ENCODE measurements at regions not wholly inside any gene's neighbourhood (a gene's known extent, or its start where the extent isn't known, plus 50 kb on each side); places are given as distances from the start of the nearest gene placed in this dataset.
A peak's percentile ranks its signal among the peaks of the same experiment; 100 is the strongest.
"Not testable (repeated sequence)": the region's sequence is repeated elsewhere in the genome, so short reads cannot be mapped to it uniquely, and the experiment has no call there.

DNA sequence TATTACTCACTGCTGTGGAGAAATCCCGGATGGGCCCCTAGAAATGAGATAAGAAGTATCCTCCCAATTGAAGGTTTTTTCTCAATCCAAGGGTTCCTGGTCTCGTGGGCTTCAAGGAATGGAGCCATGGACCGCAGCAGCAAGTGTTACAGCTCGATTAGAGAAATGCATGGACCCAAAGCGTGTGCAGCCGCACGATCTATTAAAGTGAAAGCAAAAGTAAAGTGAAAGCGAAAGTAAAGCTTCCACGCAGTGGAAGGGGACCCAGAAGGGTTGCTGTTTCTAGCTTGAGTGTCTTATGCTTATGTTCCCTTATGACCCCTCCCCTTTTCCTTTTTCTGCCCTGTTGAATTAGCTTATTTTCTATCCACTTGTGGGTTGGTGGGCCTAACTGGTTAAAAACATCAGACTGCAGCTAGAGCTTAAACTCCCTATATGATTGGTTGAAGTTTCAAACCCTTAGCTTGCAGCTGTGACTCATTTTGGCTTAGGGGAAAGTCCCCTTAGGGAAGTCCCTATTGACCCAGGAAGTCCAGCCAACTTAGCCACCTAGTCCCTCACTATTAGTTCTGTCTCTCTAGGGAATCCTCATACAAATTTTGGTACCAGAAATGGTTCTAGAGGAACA, 1111.8 kb downstream of the TAF11L14 start:
- DNase-seq = peak; percentile 35

DNA sequence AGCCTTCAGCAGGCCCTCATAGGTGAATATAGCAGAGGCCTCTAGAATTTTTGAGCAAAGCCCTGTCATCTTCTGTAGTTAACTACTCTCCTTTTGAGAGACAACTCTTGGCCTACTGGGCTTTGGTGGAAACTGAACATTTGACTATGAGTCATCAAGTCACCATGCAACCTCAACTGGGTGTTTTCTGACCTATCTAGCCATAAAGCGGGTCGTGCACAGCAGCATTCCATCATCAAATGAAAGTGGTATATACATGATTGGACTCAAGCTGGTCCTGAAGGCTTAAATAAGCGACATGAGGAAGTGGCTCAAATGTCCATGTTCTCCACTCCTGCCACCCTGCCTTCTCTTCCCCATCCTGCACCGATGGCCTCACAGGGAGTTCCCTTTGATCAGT, 1115.5 kb downstream of the TAF11L14 start:
- DNase-seq = no peak

DNA sequence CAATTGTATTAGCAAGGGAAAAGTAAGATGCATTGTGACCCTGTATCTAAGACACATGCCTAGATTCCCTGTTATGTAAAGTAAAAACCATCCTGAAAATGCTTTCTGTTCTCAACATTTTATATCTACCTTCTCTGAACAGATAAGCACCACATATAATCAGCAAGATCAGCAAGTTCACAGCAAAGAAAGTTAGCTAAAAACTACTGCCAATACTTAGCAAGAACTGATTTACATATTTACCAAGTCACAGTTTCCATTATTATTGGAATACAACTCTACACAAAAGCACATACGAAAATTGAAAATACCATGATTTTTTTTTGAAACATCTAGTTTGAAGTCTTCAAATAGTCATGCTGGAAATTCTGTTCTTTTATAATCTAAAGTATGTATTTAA, 1118.1 kb downstream of the TAF11L14 start:
- no peak for DNase-seq

DNA sequence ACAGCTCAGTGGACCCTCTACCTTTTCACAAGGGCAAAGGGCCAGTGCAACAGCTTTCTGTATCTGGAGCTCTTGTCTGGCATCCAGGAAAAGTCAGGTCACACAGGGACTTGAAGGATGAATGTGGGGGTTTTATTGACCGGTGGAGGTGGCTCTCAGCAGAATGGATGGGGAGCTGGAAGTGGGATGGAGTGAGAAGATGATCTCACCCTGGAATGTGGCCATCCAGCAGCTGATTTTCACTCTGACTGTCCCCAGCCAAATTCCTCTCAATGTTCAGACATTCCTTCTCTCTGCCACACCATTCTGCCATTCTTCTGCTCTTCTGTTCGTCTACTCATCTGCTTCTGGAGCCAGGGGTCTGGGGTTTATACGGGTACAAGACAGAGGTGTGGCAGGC, 1119.9 kb downstream of the TAF11L14 start:
- no peak for DNase-seq

DNA sequence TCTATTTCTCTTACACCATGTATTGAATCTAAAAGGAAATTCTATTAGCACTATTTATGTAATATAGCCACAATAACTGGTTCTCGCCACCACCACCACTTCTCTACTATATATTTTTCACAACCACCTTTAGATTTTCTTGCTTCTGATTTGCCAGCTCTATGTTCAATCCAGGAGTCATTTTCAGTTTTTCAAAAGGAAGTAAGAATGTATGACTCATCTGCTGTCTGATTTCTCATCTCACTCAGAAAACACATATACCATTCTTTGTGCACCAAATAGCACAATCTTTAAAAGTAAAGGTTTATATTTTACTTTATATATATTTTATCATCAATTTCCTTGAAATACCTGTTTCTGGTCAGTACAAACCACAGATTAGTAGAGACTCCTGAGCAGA, 1127.5 kb downstream of the TAF11L14 start:
- DNase-seq = no peak

DNA sequence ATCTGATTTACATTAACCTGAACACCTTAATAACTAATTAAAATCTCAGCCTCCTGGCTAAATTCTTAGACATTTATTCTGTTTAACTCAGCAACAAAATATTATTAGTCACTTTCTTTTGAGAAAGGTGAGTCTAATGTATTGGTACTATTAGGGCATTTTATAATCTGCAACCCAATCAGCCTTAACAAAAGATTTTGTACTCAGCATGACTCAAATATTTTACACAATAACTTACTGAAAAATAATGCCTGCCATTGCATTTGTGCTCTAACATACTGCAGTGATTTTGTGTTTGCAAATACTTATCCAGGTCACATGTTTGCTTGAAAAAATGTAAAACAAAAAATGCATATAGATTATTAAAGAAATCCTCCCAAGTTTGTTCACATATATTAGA, 1129.9 kb downstream of the TAF11L14 start:
- no peak for DNase-seq

DNA sequence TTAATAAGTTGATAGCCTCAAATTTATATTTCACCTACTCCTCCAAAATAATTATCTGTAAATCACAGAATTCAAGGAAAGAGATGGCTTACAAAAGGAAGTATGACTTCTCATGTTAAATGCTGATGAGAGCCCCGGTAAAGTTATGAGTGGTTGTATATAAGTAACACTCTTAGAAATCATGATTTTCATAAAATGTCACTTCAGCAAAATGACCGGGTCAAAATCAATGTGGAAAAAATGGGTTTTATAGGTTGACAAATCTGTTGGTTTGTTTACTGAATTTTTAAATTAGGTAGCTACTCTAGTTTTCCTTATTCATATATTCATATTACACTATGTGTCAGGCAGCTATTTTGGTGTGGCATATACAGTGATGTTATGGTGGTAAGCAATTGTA, 1131.0 kb downstream of the TAF11L14 start:
- no peak for DNase-seq

DNA sequence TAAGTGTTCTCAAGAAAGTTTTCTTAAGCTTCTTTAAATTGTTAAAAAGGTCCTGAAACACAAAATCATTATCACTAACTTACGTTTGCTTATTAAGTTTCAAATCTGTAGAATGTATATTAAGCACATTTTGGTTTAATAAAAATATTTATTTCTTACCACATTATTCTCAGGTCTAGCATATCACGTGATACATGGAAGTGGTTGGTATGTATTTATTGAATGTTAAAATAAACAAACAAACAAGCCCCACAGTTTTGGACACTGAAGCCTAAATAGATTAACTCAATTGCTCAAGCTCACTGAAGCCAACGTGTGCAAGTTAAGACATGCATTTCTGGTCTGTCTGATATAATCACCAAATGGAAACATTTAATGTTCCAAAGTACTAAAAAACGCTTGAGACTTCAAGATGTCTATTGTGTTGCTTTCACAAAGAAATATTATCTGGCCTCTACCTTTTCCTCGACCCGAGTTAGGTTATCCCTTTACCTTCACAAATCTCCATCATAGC, 1136.9 kb downstream of the TAF11L14 start:
- no peak for DNase-seq

DNA sequence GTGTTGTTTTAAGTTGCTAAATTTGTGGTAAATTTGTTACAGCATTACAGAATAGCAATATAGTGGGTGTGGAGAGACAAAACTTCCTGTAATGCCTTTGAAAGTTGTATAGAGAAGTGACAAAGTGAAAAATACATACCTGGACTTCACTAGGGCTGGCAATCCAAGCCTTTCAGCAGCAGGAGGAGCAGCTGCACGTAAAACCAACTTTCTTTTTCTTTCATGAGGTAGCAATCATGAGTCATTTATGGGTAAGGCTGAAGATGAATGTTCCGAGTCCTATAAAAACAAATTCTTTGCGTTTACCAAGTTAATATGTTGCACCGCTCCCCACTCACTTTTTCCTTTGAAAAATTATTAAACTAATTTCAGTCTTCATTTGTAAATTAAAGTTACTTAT, 1138.2 kb downstream of the TAF11L14 start:
- DNase-seq = no peak

DNA sequence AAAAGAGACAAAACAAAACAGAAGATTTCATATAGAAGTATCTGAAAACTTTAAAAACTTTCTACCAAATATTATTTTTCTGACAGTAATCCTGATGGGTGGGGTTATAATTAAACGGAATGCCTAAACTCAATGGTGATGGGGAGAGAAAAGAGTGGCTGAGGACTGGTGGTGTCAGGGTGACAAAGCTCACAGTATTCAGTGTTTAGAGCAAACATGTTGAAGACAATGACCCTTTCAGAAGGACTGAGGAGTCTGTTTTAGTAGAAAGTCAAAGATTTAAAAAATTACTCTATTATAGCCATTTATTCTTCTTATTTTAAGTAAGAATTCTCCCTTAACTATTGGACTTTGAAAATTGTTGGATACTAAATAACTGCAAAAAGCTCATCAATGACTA, 1144.0 kb downstream of the TAF11L14 start:
- no peak for DNase-seq

DNA sequence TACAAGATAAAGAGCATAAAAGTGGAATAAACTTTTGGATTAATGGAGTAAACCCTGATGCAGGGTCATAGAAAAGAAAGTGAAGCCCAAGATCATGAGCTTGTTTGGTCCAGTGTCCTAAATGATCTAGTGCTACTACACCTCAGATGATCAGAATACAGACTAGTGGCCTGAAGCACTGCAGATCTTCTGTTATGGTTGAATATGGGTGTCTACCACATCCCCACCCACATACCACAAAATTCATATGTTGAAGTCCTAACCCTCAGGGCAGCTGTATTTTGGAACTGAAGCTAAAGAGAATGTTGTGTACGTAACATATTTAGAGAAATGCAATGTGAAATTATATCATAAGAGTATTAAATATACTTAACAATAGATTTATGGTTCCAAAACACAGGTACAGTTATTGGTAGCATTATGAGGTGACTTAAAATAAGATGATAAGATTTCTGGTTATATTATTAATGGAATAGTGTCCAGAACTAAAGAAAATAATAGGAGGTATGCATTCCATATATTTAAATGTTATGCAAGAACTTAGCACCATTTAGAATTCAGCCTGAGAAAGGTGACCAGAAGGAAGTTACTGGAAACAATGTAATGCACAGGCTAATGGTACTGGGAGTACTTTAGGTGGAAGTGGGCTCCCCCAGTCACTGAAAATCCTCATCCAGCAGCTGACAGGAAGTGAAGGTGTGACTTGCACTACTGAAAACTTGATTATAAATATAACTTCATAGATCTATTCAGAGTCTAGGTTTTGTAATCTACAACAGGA, 1155.1 kb downstream of the TAF11L14 start:
- no peak for DNase-seq

DNA sequence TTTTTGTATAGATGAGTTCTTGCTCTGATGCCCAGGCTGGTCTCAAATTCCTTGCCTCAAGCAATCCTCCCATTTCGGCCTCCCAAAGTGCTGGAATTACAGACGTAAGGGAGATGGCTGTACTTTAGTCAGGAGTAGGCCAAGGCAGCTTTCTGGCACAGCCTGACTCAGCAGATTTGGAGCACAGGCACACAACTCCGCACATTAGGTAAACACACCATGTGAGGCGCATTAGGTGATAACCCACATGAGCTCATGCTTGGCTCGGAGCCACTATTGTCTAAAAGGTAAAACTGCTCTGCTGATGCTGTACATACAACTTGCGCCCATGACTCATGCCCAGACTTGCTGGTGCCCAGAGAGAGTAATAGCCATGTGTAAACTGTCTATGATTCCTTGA, 1157.9 kb downstream of the TAF11L14 start:
- DNase-seq = no peak

DNA sequence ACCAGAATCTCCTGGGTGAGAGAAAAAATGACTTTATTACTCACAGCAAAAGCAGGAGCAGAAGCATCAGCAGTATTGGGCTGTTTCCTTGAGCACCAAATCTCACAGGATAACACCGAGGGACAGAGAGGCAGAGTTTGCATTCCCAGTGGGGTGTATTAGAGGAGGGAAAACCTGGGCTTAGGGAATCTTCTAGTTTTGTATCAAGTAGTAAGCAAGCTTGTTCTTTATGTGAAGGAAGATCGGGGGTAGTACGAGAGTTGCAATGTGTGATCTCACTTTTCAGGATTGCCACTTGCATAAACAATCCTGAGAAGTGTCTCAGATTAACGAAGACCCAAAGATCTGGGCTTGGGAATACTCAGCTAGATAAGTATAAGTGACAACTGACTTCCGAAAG, 1163.0 kb downstream of the TAF11L14 start:
- DNase-seq = no peak

DNA sequence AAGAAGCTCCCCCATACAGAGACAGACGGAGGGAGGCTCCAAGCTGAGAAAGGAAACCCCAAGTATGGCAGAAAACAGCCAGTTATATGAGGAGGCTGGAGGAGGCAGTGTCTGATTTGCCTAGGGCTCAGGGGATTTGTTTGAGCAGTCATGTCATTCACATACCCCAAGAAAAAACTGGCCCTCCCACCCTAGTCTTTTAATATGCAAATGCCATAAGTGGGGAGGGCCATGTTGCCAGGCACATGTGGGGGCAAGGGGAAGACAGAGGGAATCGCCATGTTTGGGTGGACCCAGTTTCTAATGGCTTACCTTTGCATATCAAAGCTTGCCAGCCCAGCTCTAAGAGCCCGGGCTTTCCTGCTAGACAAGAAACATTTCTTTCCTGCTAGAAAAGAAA, 1163.8 kb downstream of the TAF11L14 start:
- no peak for DNase-seq

DNA sequence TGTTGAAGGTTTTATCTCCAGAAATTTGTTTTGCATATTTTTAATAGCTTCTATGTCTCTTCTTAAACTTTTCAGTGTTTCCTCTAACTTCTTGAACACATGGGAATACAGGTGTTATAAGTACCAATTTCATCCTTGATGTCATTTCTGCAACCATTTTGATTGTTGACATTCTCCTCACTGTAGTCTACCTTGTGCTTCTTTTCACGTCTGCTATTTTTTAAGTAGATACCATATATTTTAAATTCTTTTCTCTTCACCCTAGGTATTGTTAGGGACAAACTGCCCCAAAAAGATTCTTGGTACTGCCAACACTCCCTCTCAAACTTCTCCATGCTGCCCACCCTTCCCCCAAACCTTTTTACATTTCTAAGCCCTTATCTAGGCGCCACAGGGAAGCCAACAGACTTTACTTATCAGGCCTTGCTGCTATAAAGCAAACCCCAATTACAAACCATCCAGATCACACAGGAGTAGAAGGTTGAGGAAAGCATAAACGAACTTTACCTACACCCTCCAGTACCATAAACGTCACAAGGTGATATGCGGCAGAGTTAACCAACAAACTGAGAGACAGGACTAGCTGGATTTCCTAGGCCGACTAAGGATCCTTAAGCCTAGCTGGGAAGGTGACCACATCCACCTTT, 1165.3 kb downstream of the TAF11L14 start:
- no peak for DNase-seq

DNA sequence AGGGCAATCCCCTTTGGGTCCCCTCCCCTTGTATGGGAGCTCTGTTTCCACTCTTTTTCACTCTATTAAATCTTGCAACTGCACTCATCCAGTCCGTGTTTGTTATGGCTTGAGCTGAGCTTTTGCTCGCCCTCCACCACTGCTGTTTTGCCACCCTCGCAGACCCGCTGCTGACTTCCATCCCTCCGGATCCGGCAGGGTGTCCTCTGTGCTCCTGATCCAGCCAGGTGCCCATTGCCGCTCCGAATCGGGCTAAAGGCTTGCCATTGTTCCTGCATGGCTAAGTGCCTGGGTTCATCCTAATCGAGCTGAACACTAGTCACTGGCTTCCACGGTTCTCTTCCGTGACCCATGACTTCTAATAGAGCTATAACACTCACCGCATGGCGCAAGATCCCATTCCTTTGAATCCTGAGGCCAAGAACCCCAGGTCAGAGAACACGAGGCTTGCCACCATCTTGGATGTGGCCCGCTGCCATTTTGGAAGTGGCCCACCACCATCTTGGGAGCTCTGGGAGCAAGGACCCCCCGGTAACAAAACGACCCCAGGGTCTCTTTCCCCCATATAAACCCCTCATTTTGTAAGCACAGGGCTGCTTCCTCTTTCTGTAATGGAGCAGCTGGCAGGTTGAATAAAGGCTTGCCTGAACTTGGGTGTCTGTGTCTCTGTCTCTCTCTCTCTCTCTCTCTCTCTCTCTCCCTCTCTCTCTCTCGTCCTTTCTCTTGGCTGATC, 1166.2 kb downstream of the TAF11L14 start:
- DNase-seq = no peak

DNA sequence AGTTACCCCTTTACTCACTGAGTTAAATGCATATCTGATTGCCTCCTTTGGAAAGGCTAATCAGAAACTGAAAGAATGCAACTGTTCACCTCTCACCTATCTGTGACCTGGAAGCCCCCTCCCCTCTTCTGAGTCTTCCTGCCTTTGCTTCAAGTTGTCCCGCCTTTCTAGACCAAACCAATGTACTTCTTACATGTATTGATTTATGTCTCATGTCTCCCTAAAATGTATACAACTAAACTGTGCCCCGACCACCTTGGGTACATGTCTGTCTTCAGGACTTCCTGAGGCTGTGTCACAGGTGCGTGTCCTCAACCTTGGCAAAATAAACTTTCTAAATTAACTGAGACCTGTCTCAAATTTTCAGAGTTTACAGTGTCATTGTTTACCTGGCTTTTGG, 1167.2 kb downstream of the TAF11L14 start:
- DNase-seq = not testable (repeated sequence)

DNA sequence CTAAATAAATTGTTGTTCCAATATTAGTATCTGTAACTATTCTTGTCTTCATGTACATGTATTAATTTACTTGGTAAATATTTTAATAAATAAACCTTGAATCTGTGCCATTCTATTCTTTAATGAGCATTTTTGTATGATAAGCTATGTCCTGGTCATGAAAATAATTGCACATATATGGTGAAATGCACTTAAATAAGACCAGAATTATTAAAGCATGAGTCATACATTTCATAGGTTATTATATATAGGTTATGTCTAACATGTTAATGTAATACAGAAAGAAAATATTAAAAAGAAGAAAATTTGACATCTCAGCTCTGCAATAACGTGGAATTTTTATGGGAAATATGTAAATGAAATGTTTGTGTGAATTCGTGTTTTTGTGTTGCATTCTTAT, 1168.1 kb downstream of the TAF11L14 start:
- no peak for DNase-seq

DNA sequence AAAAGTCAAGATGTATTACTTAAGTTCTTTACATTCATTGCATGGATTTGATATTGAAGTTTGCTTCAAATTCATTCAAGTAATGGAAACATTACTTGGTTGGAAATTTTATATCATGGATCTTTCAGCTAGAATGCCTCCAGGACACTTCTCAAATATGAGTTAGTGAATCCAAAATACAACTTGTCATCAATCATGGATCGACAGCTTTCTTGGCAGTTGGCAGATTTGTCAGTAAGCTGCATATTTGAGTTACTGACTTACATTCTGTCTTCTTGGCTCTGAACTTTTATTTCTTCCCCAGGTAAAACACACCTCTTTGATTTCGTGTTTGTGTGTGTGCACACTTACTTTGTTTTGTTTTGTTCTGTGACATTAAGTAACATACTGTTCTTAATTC, 1171.1 kb downstream of the TAF11L14 start:
- no peak for DNase-seq

DNA sequence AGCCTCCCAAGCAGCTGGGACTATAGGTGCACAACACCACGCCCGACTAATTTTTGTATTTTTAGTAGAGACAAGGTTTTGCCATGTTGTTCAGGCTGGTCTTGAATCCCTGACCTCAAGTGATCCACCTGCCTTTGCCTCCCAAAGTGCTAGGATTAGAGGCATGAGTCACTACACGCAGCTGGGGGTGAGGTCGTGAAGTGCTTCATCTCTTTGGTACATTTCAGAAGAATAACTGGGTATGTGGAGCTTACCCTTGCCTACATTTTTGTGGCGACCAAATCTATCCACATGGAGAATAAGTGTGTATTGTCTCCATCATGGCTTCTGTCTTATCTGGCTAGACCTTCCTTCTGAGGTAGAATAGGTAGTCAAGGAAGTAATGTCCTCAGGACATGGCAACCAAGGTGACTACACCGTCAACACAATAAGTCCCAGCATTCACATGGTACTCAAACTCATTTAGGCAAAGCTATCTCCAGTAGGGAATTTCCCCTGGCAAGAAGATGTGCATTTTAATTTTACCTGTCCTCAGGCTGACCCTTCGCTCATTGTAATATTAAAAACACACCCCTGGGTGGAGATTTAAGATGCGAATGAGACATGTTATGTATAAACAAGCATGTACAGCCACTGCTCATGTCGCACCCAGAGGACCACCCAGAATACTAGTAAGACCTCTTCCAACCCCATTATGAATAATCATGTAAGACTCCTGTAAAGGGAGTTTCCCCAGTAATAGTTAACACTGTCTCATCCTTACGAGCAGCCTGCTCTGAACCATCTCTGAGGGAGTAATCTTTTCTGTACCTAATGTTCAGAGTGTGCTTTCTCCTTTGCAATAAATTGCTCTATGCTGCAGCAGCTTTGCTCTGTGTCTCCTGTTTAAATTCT, 1173.2 kb downstream of the TAF11L14 start:
- DNase-seq = no peak

DNA sequence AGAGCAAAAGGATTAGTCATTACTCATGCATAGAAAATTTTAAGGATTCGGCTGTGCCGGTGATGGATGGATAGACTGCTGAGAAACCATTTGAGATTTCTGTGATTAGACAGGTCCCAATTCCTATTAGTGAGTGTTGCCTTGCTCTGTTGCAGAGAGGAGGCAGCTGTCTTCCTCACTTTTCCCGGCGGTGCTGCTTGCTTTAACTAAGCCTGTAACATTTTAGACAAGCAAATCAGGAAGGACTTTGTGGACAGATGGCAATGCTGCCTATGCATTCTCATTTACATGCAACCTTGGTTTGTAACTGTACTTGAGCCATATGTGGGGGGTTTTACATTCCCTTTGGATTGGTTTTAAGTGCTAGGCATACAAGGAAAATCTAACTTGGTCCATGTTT, 1176.3 kb downstream of the CDH18 start:
- no peak for DNase-seq

DNA sequence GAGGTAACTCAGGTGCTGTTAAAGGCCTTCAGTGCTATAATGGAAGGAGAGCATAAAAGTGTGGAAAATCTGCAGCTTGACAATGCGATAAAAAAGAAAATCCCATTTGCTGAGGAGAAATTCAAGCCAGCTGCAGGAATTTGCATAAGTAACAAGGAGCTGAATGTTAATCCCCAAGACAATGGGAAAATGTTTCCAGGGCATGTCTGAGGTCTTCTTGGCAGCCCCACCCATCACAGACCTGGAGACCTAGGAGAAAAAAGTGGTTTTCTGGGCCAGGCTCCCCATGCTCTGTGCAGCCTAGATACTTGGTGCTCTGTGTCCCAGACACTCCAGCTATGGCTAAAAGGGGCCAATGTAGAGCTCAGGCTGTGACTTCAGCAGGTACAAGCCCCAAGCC, 1159.6 kb downstream of the CDH18 start:
- DNase-seq = no peak

Data from GF-D8 (cell line).